DND-41 (cell line): ENCODE measurements at regions not wholly inside any gene's neighbourhood (a gene's known extent, or its start where the extent isn't known, plus 50 kb on each side); places are given as distances from the start of the nearest gene placed in this dataset.

Experiments used
- ATAC-seq: fragments of 200-7000 bp; cut with Tn5 transposase; 3 replicates; pipeline ENCODE4 v1.9.1; 2021; ENCODE audit warnings: low read depth; ENCODE audit not compliant: insufficient read depth
- DNase-seq: peaks from one replicate; pipeline ENCODE4 v3.0.0-alpha.2; 2020
- H2AFZ ChIP-seq: 2 replicates; pipeline ENCODE4 v1.6.0; 2012; ENCODE audit warnings: low read depth, low read length
- H3K27ac ChIP-seq: 2 replicates; pipeline ENCODE4 v1.5.1; 2012; ENCODE audit warnings: low read length, inconsistent platforms
- H3K27me3 ChIP-seq: fragments of 200-600 bp; sonication (generic); 2 replicates; pipeline ENCODE4 v1.6.0; 2012; ENCODE audit warnings: low read length, mild to moderate bottlenecking, inconsistent platforms; ENCODE audit not compliant: insufficient read depth, poor library complexity
- H3K36me3 ChIP-seq: 2 replicates; pipeline ENCODE4 v1.5.1; 2012; ENCODE audit warnings: low read length, inconsistent platforms; ENCODE audit not compliant: insufficient read depth
- H3K4me1 ChIP-seq: 2 replicates; pipeline ENCODE4 v1.5.1; 2012; ENCODE audit warnings: mild to moderate bottlenecking, low read length; ENCODE audit not compliant: insufficient read depth
- H3K4me2 ChIP-seq: 2 replicates; pipeline ENCODE4 v1.6.0; 2012; ENCODE audit warnings: mild to moderate bottlenecking, moderate library complexity, low read length, inconsistent platforms; ENCODE audit not compliant: insufficient read depth
- H3K4me3 ChIP-seq, 2 experiments: fragments of 200-600 bp in 1 of 2; shearing (Covaris generic) in 1 of 2; 2 replicates each; pipeline ENCODE4 v1.5.1; 2012 to 2016; ENCODE audit warnings: inconsistent platforms in 2 of 2, low read length in 2 of 2, mild to moderate bottlenecking in 2 of 2, low read depth in 1 of 2, moderate library complexity in 1 of 2
- H3K79me2 ChIP-seq: 2 replicates; pipeline ENCODE4 v1.6.0; 2012; ENCODE audit warnings: low read length, inconsistent platforms; ENCODE audit not compliant: insufficient read depth
- H3K9ac ChIP-seq: 2 replicates; pipeline ENCODE4 v1.6.0; 2012; ENCODE audit warnings: low read depth, mild to moderate bottlenecking, inconsistent platforms, low read length, moderate library complexity
- H3K9me3 ChIP-seq: 2 replicates; pipeline ENCODE4 v1.5.1; 2012; ENCODE audit warnings: low read length, moderate library complexity, mild to moderate bottlenecking, inconsistent platforms; ENCODE audit not compliant: insufficient read depth, severe bottlenecking
- H4K20me1 ChIP-seq: 2 replicates; pipeline ENCODE4 v1.6.0; 2012; ENCODE audit warnings: low read length; ENCODE audit not compliant: insufficient read depth
- CTCF ChIP-seq: IDR thresholded peaks from 2 replicates; pipeline ENCODE4 v1.5.1; 2012; ENCODE audit warnings: borderline replicate concordance, low read length, moderate library complexity, mild to moderate bottlenecking; ENCODE audit not compliant: poor library complexity, severe bottlenecking; ENCODE audit errors: extremely low read depth
- EZH2 ChIP-seq: IDR thresholded peaks from 3 replicates; pipeline ENCODE4 v1.6.1; 2012; ENCODE audit warnings: borderline replicate concordance, low read depth, mild to moderate bottlenecking, moderate library complexity, low read length, inconsistent platforms; ENCODE audit not compliant: severe bottlenecking

- Histone ChIP-seq H3K9me3 (no peaks in the 10 kb centered on the region), H3K9ac (no peak overlapping the region), H3K4me2 (no peak overlapping the region), H3K79me2 (no peaks in the 10 kb centered on the region), H3K4me1 (no peaks in the 10 kb centered on the region), H3K36me3 (no peaks in the 10 kb centered on the region), H4K20me1 (no peaks in the 10 kb centered on the region), H3K4me3 (no peak overlapping the region), H3K27ac (no peak overlapping the region), H2AFZ (no peak overlapping the region), H3K27me3 (peaks cover 19% of the 10 kb centered on the region)
- ATAC-seq: no peak
- TF ChIP-seq CTCF: no peak
- TF ChIP-seq EZH2: no peak
- DNase-seq: no peak
These were observed 139.6 kb downstream of the YIPF5 start for GRCh38 chr5:144030904-144031303.

GRCh38 chr5:144032375-144032774, 138.1 kb downstream of the YIPF5 start:
- no peak overlapping the region for H3K4me2 ChIP-seq
- DNase-seq: no peak
- H3K4me3 ChIP-seq: no peak overlapping the region
- no peak for ATAC-seq
- no peak overlapping the region for H2AFZ ChIP-seq
- no peaks in the 10 kb centered on the region for H4K20me1 ChIP-seq
- peaks cover 19% of the 10 kb centered on the region for H3K27me3 ChIP-seq
- no peaks in the 10 kb centered on the region for H3K4me1 ChIP-seq
- no peaks in the 10 kb centered on the region for H3K9me3 ChIP-seq
- no peak overlapping the region for H3K9ac ChIP-seq
- H3K79me2 ChIP-seq: no peaks in the 10 kb centered on the region
- no peak for TF ChIP-seq CTCF
- TF ChIP-seq EZH2: no peak
- no peak overlapping the region for H3K27ac ChIP-seq
- H3K36me3 ChIP-seq: no peaks in the 10 kb centered on the region

- TF ChIP-seq EZH2 (no peak), CTCF (no peak)
- no peak overlapping the region for H3K27ac ChIP-seq
- no peaks in the 10 kb centered on the region for H3K4me1 ChIP-seq
- H3K4me2 ChIP-seq: no peak overlapping the region
- no peak overlapping the region for H3K4me3 ChIP-seq
- H3K36me3 ChIP-seq: no peaks in the 10 kb centered on the region
- H2AFZ ChIP-seq: no peak overlapping the region
- DNase-seq (no peak), ATAC-seq (no peak)
- no peaks in the 10 kb centered on the region for H3K9me3 ChIP-seq
- no peaks in the 10 kb centered on the region for H4K20me1 ChIP-seq
- H3K79me2 ChIP-seq: no peaks in the 10 kb centered on the region
- H3K27me3 ChIP-seq: peaks cover 17% of the 10 kb centered on the region
- H3K9ac ChIP-seq: no peak overlapping the region
These were observed 137.0 kb downstream of the YIPF5 start for GRCh38 chr5:144033486-144033885.

- no peak overlapping the region for H3K27ac ChIP-seq
- no peak overlapping the region for H3K9ac ChIP-seq
- DNase-seq (no peak), ATAC-seq (no peak)
- H3K4me3 ChIP-seq: no peak overlapping the region
- H4K20me1 ChIP-seq: no peaks in the 10 kb centered on the region
- H3K79me2 ChIP-seq: no peaks in the 10 kb centered on the region
- no peak overlapping the region for H2AFZ ChIP-seq
- no peak overlapping the region for H3K4me2 ChIP-seq
- no peaks in the 10 kb centered on the region for H3K36me3 ChIP-seq
- TF ChIP-seq EZH2 (no peak), CTCF (no peak)
- peaks cover 17% of the 10 kb centered on the region for H3K27me3 ChIP-seq
- H3K4me1 ChIP-seq: no peaks in the 10 kb centered on the region
- H3K9me3 ChIP-seq: no peaks in the 10 kb centered on the region
These were observed 135.3 kb downstream of the YIPF5 start for GRCh38 chr5:144035046-144035740.
